ENCODE measurements at regions not wholly inside any gene's neighbourhood (a gene's known extent, or its start where the extent isn't known, plus 50 kb on each side); places are given as distances from the start of the nearest gene placed in this dataset.

- no peak for DNase-seq
These were observed 356.8 kb downstream of the LMO4 start for GRCh38 chr1:87685311-87686135.

- DNase-seq: no peak
These were observed 357.4 kb downstream of the LMO4 start for GRCh38 chr1:87686136-87686495.

- no peak for DNase-seq
These were observed 358.0 kb downstream of the LMO4 start for GRCh38 chr1:87686671-87687070.

- no peak for DNase-seq
These were observed 359.5 kb downstream of the LMO4 start for GRCh38 chr1:87688136-87688535.

GRCh38 chr1:87689487-87689886 is 360.8 kb downstream of the LMO4 start:
- no peak for DNase-seq

- no peak for DNase-seq
These were observed 367.8 kb downstream of the LMO4 start for GRCh38 chr1:87696483-87696882.

GRCh38 chr1:87702455-87702854 is 373.8 kb downstream of the LMO4 start:
- DNase-seq: no peak

- no peak for DNase-seq
These were observed 376.6 kb downstream of the LMO4 start for GRCh38 chr1:87705233-87705632.

GRCh38 chr1:87706203-87706602 is 377.5 kb downstream of the LMO4 start:
- no peak for DNase-seq

- no peak for DNase-seq
These were observed 378.1 kb downstream of the LMO4 start for GRCh38 chr1:87706779-87707228.

GRCh38 chr1:87707411-87707810 is 378.7 kb downstream of the LMO4 start:
- DNase-seq: no peak

- no peak for DNase-seq
These were observed 383.8 kb downstream of the LMO4 start for GRCh38 chr1:87712261-87713010.

- no peak for DNase-seq
These were observed 385.6 kb downstream of the LMO4 start for GRCh38 chr1:87714278-87714677.

- no peak for DNase-seq
These were observed 386.4 kb downstream of the LMO4 start for GRCh38 chr1:87715052-87715451.

GRCh38 chr1:87715471-87715870 is 386.8 kb downstream of the LMO4 start:
- no peak for DNase-seq

GRCh38 chr1:87717157-87717670 is 388.5 kb downstream of the LMO4 start:
- no peak for DNase-seq

GRCh38 chr1:87718241-87718950 is 389.7 kb downstream of the LMO4 start:
- no peak for DNase-seq

GRCh38 chr1:87719658-87720057 is 391.0 kb downstream of the LMO4 start:
- no peak for DNase-seq

- no peak for DNase-seq
These were observed 391.9 kb downstream of the LMO4 start for GRCh38 chr1:87720561-87720960.

- no peak for DNase-seq
These were observed 394.5 kb downstream of the LMO4 start for GRCh38 chr1:87723193-87723592.

GRCh38 chr1:87728169-87728568 is 399.5 kb downstream of the LMO4 start:
- no peak for DNase-seq

GRCh38 chr1:87730274-87731216 is 401.9 kb downstream of the LMO4 start:
- DNase-seq: no peak
